Muscle of leg (tissue), 3 donors: ENCODE measurements at regions not wholly inside any gene's neighbourhood (a gene's known extent, or its start where the extent isn't known, plus 50 kb on each side); places are given as distances from the start of the nearest gene placed in this dataset.

Experiments used
- DNase-seq: peaks from one replicate; pipeline ENCODE4 v3.0.0; 2013
- H3K27ac ChIP-seq: one replicate; pipeline ENCODE4 v1.5.1; 2013; ENCODE audit warnings: mild to moderate bottlenecking, low read length, control low read depth
- H3K27me3 ChIP-seq: one replicate; pipeline ENCODE4 v1.6.1; 2013; ENCODE audit warnings: low read length; ENCODE audit not compliant: control insufficient read depth, insufficient read depth
- H3K36me3 ChIP-seq: one replicate; pipeline ENCODE4 v1.6.1; 2013; ENCODE audit warnings: low read length; ENCODE audit not compliant: control insufficient read depth, insufficient read depth
- H3K4me1 ChIP-seq: one replicate; pipeline ENCODE4 v1.6.1; 2013; ENCODE audit warnings: low read length; ENCODE audit not compliant: control insufficient read depth, insufficient read depth
- H3K4me3 ChIP-seq: one replicate; pipeline ENCODE4 v1.5.1; 2013; ENCODE audit warnings: low read length, control low read depth
- H3K9me3 ChIP-seq: replicated peaks from 2 replicates; pipeline ENCODE4 v1.6.1; 2013; ENCODE audit warnings: low read depth, low read length; ENCODE audit not compliant: control insufficient read depth
- WGBS: methylation state at CpG from one replicate; pipeline ENCODE4 v1.1.5; 2013; ENCODE audit warnings: missing lambda C conversion rate; ENCODE audit not compliant: insufficient coverage; 5-methylcytosine and 5-hydroxymethylcytosine counted together

DNA sequence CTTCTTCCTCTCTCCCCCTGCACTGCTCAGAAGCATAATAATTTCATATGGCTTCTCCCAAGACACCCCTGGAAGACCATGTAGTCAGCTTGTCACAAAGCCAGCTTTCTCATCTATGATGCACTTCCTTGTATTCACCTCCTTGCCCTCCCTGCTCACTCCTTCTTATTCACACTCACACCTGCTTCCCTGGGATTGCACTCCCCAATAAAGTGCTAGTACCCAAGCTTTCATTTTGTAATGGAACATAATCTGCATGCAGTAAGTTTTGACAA lies 76.9 kb upstream of the FRMD4B start:
- Histone ChIP-seq H3K4me1 (peaks cover 2% of the 10 kb centered on the region), H3K27ac (no peak overlapping the region), H3K27me3 (no peaks in the 10 kb centered on the region), H3K4me3 (no peak overlapping the region), H3K36me3 (no peaks in the 10 kb centered on the region), H3K9me3 (no peaks in the 10 kb centered on the region)
- DNase-seq, result no peak

DNA sequence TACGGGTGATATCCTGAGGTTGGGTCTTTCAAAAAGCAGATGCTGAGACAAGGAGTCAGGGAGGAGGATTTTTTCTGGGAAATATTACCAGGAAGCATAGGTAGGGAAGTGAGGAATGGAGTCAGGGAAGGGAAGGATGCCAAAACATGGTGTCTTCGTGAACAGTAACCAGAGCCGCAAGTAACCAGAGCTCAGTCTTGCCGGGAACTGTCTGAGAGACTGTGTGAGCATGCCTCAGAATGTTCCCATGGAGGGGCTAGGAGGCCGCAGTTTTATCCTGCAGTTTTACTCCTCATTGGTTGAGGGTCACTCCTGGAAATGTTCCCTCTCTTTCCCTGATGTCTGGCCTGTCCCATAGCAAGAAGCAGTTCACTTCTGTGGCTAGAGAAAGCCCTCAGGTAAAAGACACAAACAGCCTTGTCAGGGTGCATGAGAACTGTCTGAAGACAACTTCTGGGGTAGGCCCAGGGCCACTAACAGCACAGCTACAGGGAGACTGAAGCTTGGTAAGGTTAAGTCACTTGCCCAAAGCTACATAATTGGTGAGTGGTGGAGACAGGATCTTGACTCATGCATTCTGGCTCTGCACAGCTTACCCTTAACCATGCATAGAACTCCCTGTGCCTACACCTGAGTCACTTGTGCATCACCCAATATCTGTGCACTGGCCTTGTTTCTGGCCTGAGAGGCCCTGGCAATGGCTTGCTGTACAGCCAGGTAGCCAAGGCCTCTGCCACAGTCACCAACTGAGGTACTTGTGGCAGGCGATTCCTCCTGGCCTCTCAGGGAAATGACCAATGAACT lies 76.3 kb upstream of the FRMD4B start:
- H3K27me3 ChIP-seq, result no peaks in the 10 kb centered on the region
- WGBS, result 66% methylated on average over 5 of the region's 6 CpGs
- H3K4me3 ChIP-seq, result no peak overlapping the region
- peaks cover 2% of the 10 kb centered on the region for H3K4me1 ChIP-seq
- H3K36me3 ChIP-seq, result no peaks in the 10 kb centered on the region
- no peak for DNase-seq
- H3K27ac ChIP-seq, result no peak overlapping the region
- H3K9me3 ChIP-seq, result no peaks in the 10 kb centered on the region

DNA sequence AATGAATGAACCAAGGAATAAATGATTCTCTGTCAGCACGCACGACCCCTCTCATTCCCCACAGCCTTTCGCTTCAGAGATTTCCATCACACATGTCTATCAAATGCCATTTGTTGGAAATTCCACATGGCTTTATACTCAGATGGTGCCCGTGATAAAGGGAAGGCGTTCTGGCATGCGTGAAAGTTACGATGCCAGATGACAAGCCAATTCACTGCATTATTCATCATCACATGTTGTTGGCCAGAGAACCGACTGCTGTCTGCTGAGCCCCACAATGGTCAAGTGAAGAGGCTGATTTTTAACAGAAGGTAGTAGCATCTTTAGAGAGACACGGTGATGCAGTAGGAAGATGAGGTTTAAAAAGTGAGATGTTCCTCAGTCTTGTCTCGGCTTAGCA lies 74.1 kb upstream of the FRMD4B start:
- 77% methylated on average over 4 of the region's 10 CpGs for WGBS
- DNase-seq, result no peak
- Histone ChIP-seq H3K36me3 (no peaks in the 10 kb centered on the region), H3K4me3 (no peak overlapping the region), H3K9me3 (no peaks in the 10 kb centered on the region), H3K4me1 (peaks cover 2% of the 10 kb centered on the region), H3K27ac (no peak overlapping the region), H3K27me3 (no peaks in the 10 kb centered on the region)

DNA sequence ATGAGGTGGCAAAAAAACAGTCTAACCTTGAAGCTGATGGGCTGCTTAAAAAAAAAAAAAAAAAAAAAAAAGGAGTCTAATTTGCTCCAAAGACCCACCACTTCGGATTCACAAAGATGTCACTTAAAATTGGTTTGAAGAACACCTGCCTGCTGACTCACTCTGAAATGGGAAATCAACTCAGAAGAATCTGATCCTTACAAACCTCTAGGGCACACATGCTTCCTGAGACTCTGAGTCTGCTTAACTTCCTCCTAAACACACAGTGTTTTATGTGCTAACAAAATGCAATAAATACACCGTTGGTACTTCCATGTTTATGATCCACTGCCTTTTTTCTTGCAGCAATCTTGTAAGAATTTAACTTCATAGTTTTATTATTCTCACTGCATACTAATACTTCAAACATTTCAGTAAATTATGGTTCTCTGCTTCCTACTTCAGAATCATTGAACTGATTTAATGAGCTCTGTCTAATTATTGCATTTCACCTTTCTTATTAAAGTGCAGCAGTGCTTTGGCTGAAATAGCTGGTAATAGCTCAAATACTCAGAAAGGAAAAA lies 73.0 kb upstream of the FRMD4B start:
- Histone ChIP-seq H3K4me3 (no peak overlapping the region), H3K36me3 (no peaks in the 10 kb centered on the region), H3K27me3 (no peaks in the 10 kb centered on the region), H3K9me3 (no peaks in the 10 kb centered on the region), H3K27ac (no peak overlapping the region), H3K4me1 (peaks cover 2% of the 10 kb centered on the region)
- no peak for DNase-seq
- no CpG with 5 or more reads among the region's 2 CpGs for WGBS

DNA sequence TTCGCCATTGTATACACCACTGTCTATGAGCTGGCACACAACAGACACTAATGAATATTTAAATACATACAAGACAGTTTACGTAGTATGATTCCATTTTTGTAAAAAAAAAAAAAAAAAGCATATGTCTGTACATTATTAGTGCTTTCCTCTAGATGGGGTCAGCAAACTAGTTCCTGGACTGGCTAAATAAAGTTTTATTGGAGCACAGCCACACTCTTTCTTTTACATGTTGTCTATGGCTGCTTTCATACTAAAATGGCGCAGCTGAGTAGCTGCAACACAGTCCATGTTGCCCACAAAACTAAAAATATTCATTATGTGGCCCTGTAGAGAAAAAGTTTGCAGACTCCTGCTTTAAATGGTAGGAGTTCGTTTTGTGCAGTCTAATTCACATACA lies 70.7 kb upstream of the FRMD4B start:
- Histone ChIP-seq H3K4me1 (no peaks in the 10 kb centered on the region), H3K9me3 (no peaks in the 10 kb centered on the region), H3K27me3 (no peaks in the 10 kb centered on the region), H3K36me3 (no peaks in the 10 kb centered on the region), H3K27ac (no peak overlapping the region), H3K4me3 (no peak overlapping the region)
- no CpG with 5 or more reads among the region's 4 CpGs for WGBS
- DNase-seq, result no peak

DNA sequence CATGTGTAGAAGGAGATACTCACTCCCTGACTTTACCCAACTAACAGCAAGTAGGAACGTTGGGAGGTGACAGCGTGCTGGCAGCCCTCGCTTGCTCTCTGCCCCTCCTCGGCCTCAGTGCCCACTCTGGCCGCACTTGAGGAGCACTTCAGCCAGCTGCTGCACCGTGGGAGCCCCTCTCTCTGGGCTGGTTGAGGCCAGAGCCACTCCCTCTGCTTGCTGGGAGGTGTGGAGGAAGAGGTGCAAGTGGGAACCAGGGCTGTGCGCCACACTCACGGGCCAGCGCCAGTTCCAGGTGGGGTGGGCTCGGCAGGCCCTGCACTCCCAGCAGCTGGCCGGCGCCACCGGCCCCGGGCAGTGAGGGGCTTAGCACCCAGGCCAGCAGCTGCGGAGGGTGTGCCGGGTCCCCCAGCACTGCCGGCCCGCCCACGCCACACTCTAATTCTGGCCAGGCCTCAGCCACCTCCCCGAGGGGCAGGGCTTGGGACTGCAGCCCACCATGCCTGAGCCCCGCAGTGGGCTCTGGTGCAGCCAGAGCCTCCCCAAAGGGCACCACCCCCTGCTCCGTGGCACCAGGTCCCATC lies 68.4 kb upstream of the FRMD4B start:
- Histone ChIP-seq H3K4me3 (no peak overlapping the region), H3K27ac (no peak overlapping the region), H3K27me3 (no peaks in the 10 kb centered on the region), H3K4me1 (peaks cover 7% of the 10 kb centered on the region), H3K9me3 (no peaks in the 10 kb centered on the region), H3K36me3 (no peaks in the 10 kb centered on the region)
- no peak for DNase-seq
- 90% methylated on average over 21 of the region's 22 CpGs for WGBS

DNA sequence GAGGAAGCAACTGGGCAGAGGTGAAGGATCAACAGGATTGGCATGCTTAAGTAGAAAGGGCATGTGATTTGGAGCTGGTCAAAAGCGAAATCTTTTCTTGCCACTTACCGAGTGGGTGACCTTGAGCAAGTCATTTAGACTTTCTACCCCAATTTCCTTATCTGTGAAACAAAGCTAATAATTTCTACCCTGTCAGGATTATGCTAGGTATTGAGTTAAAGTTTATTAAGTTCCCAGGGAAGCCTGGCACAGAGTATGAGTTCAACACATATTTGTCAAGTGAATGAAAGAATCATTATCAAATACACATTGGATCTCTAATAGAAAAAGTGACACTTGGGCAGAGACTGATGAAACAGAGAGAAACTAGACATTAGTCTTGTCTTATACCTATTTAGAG lies 66.4 kb upstream of the FRMD4B start:
- Histone ChIP-seq H3K36me3 (no peaks in the 10 kb centered on the region), H3K27me3 (no peaks in the 10 kb centered on the region), H3K4me1 (peaks cover 7% of the 10 kb centered on the region), H3K27ac (peak overlapping the region; percentile 51), H3K4me3 (no peak overlapping the region), H3K9me3 (no peaks in the 10 kb centered on the region)
- no peak for DNase-seq
- WGBS, result no CpG with 5 or more reads among the region's 2 CpGs

DNA sequence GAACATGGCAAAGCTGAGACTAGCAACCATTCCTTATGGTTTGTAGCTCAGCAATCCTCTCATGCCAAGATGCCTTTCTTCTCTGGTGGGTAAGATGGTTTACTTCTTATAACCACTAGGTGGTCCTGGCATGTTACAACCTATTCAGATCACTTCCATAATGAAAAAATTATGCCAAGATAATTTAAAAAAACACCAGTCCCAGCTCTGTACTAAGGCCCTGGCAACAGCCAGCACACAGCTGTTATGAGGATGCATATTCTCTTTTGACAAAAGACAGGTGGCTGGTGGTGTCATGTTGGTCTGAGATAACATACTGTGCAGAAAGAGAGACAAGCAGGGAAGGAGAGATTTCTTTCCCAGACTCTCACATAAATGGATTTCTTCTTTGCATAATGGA lies 65.7 kb upstream of the FRMD4B start:
- peaks cover 7% of the 10 kb centered on the region for H3K4me1 ChIP-seq
- H3K9me3 ChIP-seq, result no peaks in the 10 kb centered on the region
- H3K36me3 ChIP-seq, result no peaks in the 10 kb centered on the region
- peak overlapping the region; percentile 51 for H3K27ac ChIP-seq
- no peaks in the 10 kb centered on the region for H3K27me3 ChIP-seq
- peak; percentile 72 for DNase-seq
- H3K4me3 ChIP-seq, result no peak overlapping the region

DNA sequence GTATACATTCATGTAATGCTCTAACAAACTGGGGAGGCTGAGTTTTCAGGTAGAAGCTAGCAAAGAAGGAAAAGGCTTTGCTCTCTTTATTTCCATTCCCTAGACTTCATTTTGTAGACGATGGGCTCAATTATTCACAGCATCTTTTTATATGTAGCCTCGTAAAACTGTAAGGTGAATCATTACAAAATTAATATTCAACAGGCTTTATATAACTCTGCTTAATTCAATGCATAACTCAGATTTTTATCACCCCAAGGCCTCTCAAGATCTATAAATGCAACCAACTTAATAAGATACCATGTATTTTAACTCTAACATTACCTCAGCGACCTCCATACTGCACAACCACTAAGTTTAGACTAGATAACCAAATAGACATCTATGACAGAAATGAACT lies 63.0 kb upstream of the FRMD4B start:
- H3K4me1 ChIP-seq, result peaks cover 10% of the 10 kb centered on the region
- H3K27me3 ChIP-seq, result no peaks in the 10 kb centered on the region
- no peak overlapping the region for H3K27ac ChIP-seq
- no peak overlapping the region for H3K4me3 ChIP-seq
- no peaks in the 10 kb centered on the region for H3K9me3 ChIP-seq
- WGBS, result 100% methylated on average over 1 of the region's 3 CpGs
- no peak for DNase-seq
- no peaks in the 10 kb centered on the region for H3K36me3 ChIP-seq

DNA sequence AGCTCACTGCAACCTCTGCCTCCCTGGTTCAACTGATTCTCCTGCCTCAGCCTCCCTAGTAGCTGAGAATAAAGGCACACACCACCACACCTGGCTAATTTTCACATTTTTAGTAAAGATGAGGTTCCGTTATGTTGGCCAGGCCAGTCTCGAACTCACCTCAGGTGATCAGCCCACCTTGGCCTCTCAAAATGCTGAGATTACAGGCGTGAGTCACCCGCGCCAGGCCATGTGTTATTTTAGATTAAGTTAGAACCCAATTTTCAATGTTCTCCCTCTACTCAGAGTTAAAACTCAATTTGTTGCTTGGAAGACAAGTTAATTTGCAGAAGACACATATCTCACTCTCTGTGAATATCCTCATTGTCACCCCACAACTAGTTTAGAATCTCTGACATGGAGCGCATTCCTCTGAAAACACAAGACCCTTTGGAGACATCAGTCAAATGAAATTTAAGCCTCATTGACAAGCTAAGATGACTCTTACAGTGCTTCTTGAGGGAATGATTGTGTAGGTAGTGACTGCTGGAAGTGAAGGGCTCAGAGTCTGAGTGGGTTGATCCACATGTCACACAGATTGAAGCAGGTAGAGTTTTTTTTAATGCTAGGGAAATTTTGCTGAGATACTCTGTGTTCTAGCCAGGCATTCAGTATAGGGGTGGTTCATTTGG lies 60.6 kb upstream of the FRMD4B start:
- no peak for DNase-seq
- H3K4me1 ChIP-seq, result peaks cover 10% of the 10 kb centered on the region
- H3K4me3 ChIP-seq, result no peak overlapping the region
- H3K36me3 ChIP-seq, result no peaks in the 10 kb centered on the region
- H3K27ac ChIP-seq, result no peak overlapping the region
- 100% methylated on average over 2 of the region's 6 CpGs for WGBS
- no peaks in the 10 kb centered on the region for H3K9me3 ChIP-seq
- no peaks in the 10 kb centered on the region for H3K27me3 ChIP-seq
